ENCODE measurements at regions not wholly inside any gene's neighbourhood (a gene's known extent, or its start where the extent isn't known, plus 50 kb on each side); places are given as distances from the start of the nearest gene placed in this dataset.
A peak's percentile ranks its signal among the peaks of the same experiment; 100 is the strongest.

DNA sequence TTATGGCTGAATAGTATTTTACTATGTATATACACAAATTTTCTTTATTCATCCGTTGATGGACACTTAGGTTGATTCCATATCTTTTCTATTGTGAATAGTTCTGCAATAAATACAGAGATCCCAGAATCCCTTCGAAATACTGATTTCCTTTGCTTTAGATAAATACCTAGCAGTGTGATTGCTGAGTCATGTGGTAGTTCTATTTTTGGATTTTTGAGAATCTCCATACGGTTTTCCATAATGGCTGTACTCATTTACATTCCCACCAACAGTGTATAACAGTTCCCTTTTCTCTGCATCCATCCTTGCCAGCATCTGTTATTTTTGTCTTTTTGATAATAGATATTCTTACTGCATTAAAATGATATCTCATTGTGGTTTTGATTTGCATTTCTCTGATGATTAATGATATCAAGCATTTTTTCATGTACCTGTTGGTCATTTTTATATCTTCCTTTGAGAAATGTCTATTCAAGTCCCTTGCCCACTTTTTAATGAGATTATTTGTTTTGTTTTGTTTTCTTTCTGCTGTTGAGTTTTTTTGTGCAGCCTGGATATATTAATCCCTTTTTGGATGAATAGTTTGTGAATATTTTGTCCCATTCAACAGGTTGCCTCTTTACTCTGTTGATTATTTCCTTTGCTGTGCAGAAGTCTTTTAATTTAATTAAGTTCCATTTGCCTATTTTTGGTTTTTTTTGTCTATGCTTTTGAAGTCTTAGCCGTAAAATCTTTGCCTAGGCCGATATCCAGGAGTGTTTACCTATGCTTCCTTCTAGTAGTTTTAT lies 466.7 kb upstream of the TENM3 start:
- intact Hi-C loops (cut with DNase I), result no loop called here
- WGBS, 2 donors, result 86 to 89% methylated on average over 5 of the region's 5 CpGs
- no peak for DNase-seq

GRCh38 chr4:181777518-181777917 lies 465.7 kb upstream of the TENM3 start:
- H3K36me3 ChIP-seq, result no peaks in the 10 kb centered on the region
- intact Hi-C loops (cut with DNase I), result no loop called here
- no peak for DNase-seq
- TF ChIP-seq POLR2A (IDR thresholded peaks at IDR 0.05), result no peak
- TF ChIP-seq, protein P1, sequence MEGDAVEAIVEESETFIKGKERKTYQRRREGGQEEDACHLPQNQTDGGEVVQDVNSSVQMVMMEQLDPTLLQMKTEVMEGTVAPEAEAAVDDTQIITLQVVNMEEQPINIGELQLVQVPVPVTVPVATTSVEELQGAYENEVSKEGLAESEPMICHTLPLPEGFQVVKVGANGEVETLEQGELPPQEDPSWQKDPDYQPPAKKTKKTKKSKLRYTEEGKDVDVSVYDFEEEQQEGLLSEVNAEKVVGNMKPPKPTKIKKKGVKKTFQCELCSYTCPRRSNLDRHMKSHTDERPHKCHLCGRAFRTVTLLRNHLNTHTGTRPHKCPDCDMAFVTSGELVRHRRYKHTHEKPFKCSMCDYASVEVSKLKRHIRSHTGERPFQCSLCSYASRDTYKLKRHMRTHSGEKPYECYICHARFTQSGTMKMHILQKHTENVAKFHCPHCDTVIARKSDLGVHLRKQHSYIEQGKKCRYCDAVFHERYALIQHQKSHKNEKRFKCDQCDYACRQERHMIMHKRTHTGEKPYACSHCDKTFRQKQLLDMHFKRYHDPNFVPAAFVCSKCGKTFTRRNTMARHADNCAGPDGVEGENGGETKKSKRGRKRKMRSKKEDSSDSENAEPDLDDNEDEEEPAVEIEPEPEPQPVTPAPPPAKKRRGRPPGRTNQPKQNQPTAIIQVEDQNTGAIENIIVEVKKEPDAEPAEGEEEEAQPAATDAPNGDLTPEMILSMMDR (IDR thresholded peaks at IDR 0.05), result no peak
- no peak overlapping the region for H3K4me3 ChIP-seq (replicated peaks in 1 of 3)
- H3K9me3 ChIP-seq, result no peaks in the 10 kb centered on the region
- H3K27me3 ChIP-seq, result no peaks in the 10 kb centered on the region
- no peak overlapping the region for H3K27ac ChIP-seq
- 82 to 93% methylated on average over 2 of the region's 2 CpGs for WGBS, 2 donors
- H3K4me1 ChIP-seq, result no peaks in the 10 kb centered on the region

More for the DNA sequence above, 466.7 kb upstream of the TENM3 start:
- Histone ChIP-seq H3K27ac (no peak overlapping the region), H3K9me3 (no peaks in the 10 kb centered on the region), H3K4me3 (replicated peaks in 1 of 3) (no peak overlapping the region), H3K4me1 (no peaks in the 10 kb centered on the region), H3K36me3 (no peaks in the 10 kb centered on the region), H3K27me3 (no peaks in the 10 kb centered on the region)
- TF ChIP-seq, protein P1 (IDR thresholded peaks at IDR 0.05), result no peak
- TF ChIP-seq POLR2A (IDR thresholded peaks at IDR 0.05), result no peak

- H3K27me3 ChIP-seq, result no peaks in the 10 kb centered on the region
- no peaks in the 10 kb centered on the region for H3K9me3 ChIP-seq
- TF ChIP-seq, protein P1 (IDR thresholded peaks at IDR 0.05), result no peak
- TF ChIP-seq POLR2A (IDR thresholded peaks at IDR 0.05), result no peak
- no peak for DNase-seq
- H3K4me1 ChIP-seq, result no peaks in the 10 kb centered on the region
- intact Hi-C loops (cut with DNase I), result no loop called here
- no peak overlapping the region for H3K27ac ChIP-seq
- H3K4me3 ChIP-seq (replicated peaks in 1 of 3), result no peak overlapping the region
- no peaks in the 10 kb centered on the region for H3K36me3 ChIP-seq
- WGBS, 2 donors, result 72 to 75% methylated on average over 2 of the region's 2 CpGs
These were observed 458.3 kb upstream of the TENM3 start for GRCh38 chr4:181784881-181785280.

DNA sequence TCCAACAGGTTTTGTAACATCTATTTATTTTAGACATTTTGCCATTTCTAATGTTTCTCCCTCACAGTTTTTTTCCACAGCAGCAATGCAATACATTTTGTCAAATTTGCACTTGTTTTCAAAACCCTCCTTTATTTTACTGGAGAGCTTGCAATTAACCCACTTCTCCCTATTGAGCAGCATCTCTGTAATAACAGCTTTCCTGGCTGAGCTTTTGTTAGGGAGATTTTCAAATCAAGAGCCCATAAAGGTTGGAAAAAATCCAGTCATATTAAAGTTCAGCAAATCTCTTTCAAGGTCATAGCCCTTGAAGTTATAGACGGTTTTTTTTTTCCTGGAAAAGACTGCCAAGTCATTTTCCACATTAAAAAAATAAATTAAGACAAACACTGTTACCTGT lies 450.6 kb upstream of the TENM3 start:
- no peaks in the 10 kb centered on the region for H3K36me3 ChIP-seq
- no peak for DNase-seq
- WGBS, 2 donors, result 7 to 9% methylated on average over 1 of the region's 1 CpG
- TF ChIP-seq, protein P1 (IDR thresholded peaks at IDR 0.05), result no peak
- no peak for TF ChIP-seq POLR2A (IDR thresholded peaks at IDR 0.05)
- no peaks in the 10 kb centered on the region for H3K9me3 ChIP-seq
- peaks cover 0 to 6% of the 10 kb centered on the region in 2 donors for H3K4me1 ChIP-seq
- H3K27ac ChIP-seq, result no peak overlapping the region
- intact Hi-C loops (cut with DNase I), result no loop called here
- no peak overlapping the region for H3K4me3 ChIP-seq (replicated peaks in 1 of 3)
- H3K27me3 ChIP-seq, result no peaks in the 10 kb centered on the region

DNA sequence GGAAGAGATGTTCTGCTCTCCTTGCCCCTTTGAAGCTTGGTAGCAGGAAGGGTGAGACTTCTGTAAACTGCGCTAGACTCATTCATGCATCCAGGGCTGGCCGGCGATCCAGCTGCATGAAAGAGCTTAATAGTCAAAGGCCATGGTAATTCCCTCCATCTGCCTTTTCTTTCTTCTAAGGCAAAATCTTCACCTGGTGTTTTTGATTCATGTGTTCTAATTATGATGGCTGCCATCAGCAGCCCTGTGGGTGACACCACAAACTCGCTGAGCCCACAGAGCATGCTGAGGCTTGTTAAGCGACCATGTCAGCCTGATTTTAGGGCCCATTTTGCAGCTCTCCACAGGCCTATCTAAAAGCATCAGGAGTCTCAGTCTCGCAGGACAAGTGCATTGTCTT lies 450.1 kb upstream of the TENM3 start:
- WGBS, 2 donors, result 58 to 63% methylated on average over 6 of the region's 6 CpGs
- Histone ChIP-seq H3K4me1 (peaks cover 0 to 6% of the 10 kb centered on the region in 2 donors), H3K36me3 (no peaks in the 10 kb centered on the region), H3K4me3 (replicated peaks in 1 of 3) (no peak overlapping the region), H3K27me3 (no peaks in the 10 kb centered on the region), H3K9me3 (no peaks in the 10 kb centered on the region), H3K27ac (no peak overlapping the region)
- no peak for TF ChIP-seq POLR2A (IDR thresholded peaks at IDR 0.05)
- TF ChIP-seq, protein P1 (IDR thresholded peaks at IDR 0.05), result no peak
- intact Hi-C loops (cut with DNase I), result no loop called here
- DNase-seq, result peak; percentile 36 to 59
